Fibroblast of the aortic adventitia (primary cell): ENCODE measurements at regions not wholly inside any gene's neighbourhood (a gene's known extent, or its start where the extent isn't known, plus 50 kb on each side); places are given as distances from the start of the nearest gene placed in this dataset.

ENCODE experiments used
- DNase-seq: peaks from one replicate; pipeline ENCODE4 v3.0.0-alpha.2; 2010; ENCODE audit warnings: low read depth
- H3K4me3 ChIP-seq: 2 replicates; pipeline ENCODE4 v1.5.1; 2011; ENCODE audit warnings: low read depth, mild to moderate bottlenecking, control low read depth, low read length, moderate library complexity
- CTCF ChIP-seq: IDR thresholded peaks from 2 replicates; pipeline ENCODE4 v1.5.1; 2011; ENCODE audit warnings: mild to moderate bottlenecking, low read length, control low read depth, inconsistent platforms; ENCODE audit not compliant: insufficient read depth

- no peak overlapping the region for H3K4me3 ChIP-seq
- no peak for TF ChIP-seq CTCF
- no peak for DNase-seq
These were observed 476.2 kb upstream of the FZD8 start for GRCh38 chr10:36118314-36118713.

GRCh38 chr10:36117890-36118289, 475.8 kb upstream of the FZD8 start:
- H3K4me3 ChIP-seq = no peak overlapping the region
- TF ChIP-seq CTCF = no peak
- DNase-seq = no peak

- H3K4me3 ChIP-seq = no peak overlapping the region
- DNase-seq = no peak
- TF ChIP-seq CTCF = no peak
These were observed 475.1 kb upstream of the FZD8 start for GRCh38 chr10:36117231-36117630.

GRCh38 chr10:36116731-36117130, 474.6 kb upstream of the FZD8 start:
- no peak overlapping the region for H3K4me3 ChIP-seq
- no peak for DNase-seq
- TF ChIP-seq CTCF = no peak

GRCh38 chr10:36116040-36116439, 473.9 kb upstream of the FZD8 start:
- DNase-seq = no peak
- no peak overlapping the region for H3K4me3 ChIP-seq
- TF ChIP-seq CTCF = no peak

- no peak overlapping the region for H3K4me3 ChIP-seq
- TF ChIP-seq CTCF = no peak
- DNase-seq = no peak
These were observed 473.3 kb upstream of the FZD8 start for GRCh38 chr10:36115364-36115763.

GRCh38 chr10:36114913-36115312, 472.8 kb upstream of the FZD8 start:
- no peak overlapping the region for H3K4me3 ChIP-seq
- peak; percentile 97 for DNase-seq
- no peak for TF ChIP-seq CTCF
